Liver (tissue), 8 donors: ENCODE measurements at regions not wholly inside any gene's neighbourhood (a gene's known extent, or its start where the extent isn't known, plus 50 kb on each side); places are given as distances from the start of the nearest gene placed in this dataset.

Source experiments
- DNase-seq: peaks from one replicate; pipeline ENCODE4 v3.0.0-alpha.2; 2017; ENCODE audit warnings: low spot score
- H3K27ac ChIP-seq, 2 donors: one replicate each; pipeline ENCODE4 v1.7.0; 2013; ENCODE audit warnings: inconsistent platforms in 2 of 2, low read length in 2 of 2, control low read depth in 1 of 2, low read depth in 1 of 2, mild to moderate bottlenecking in 1 of 2
- H3K27me3 ChIP-seq, 4 donors: one replicate each; pipeline versions ENCODE4 v1.6.1 to v1.7.0; 2013; ENCODE audit warnings: low read length in 3 of 4, inconsistent platforms in 1 of 4, mild to moderate bottlenecking in 1 of 4, moderate library complexity in 1 of 4; ENCODE audit not compliant: control insufficient read depth in 4 of 4, insufficient read depth in 4 of 4
- H3K36me3 ChIP-seq, 4 donors: one replicate each; pipeline versions ENCODE4 v1.6.1 to v1.7.0; 2013; ENCODE audit warnings: low read length in 3 of 4, mild to moderate bottlenecking in 3 of 4, low read depth in 1 of 4, moderate library complexity in 1 of 4; ENCODE audit not compliant: control insufficient read depth in 4 of 4, insufficient read depth in 3 of 4
- H3K4me1 ChIP-seq, 4 donors: one replicate each; pipeline versions ENCODE4 v1.6.1 to v1.7.0; 2013; ENCODE audit warnings: low read length in 3 of 4, mild to moderate bottlenecking in 3 of 4, moderate library complexity in 1 of 4; ENCODE audit not compliant: control insufficient read depth in 4 of 4, insufficient read depth in 4 of 4
- H3K4me3 ChIP-seq, 3 donors: one replicate each; pipeline versions ENCODE4 v1.6.1 to v1.7.0; 2013; ENCODE audit warnings: low read length in 3 of 3, control low read depth in 1 of 3, low read depth in 1 of 3, mild to moderate bottlenecking in 1 of 3
- H3K9ac ChIP-seq, 2 donors: one replicate each; pipeline ENCODE4 v1.7.0; 2013; ENCODE audit warnings: low read length in 2 of 2, mild to moderate bottlenecking in 2 of 2, moderate library complexity in 2 of 2, control low read depth in 1 of 2, low read depth in 1 of 2
- H3K9me3 ChIP-seq, 4 donors: one replicate each; pipeline versions ENCODE4 v1.6.1 to v1.7.0; 2013; ENCODE audit warnings: low read length in 3 of 4; ENCODE audit not compliant: control insufficient read depth in 4 of 4
- ATF3 ChIP-seq: IDR thresholded peaks from 2 replicates; pipeline ENCODE4 v1.6.1; 2016; ENCODE audit warnings: antibody characterized with exemption
- CTCF ChIP-seq: fragments of 150-350 bp; IDR thresholded peaks from 2 replicates; pipeline ENCODE4 v1.5.1; 2017; ENCODE audit warnings: improper control_type of control experiment, low read depth, low read length; ENCODE audit not compliant: missing input control
- EGR1 ChIP-seq, 2 donors: IDR thresholded peaks; 2 replicates each; pipeline ENCODE4 v1.6.1; 2016 to 2018; ENCODE audit warnings: antibody characterized with exemption in 2 of 2, low read depth in 2 of 2
- FOXA1 ChIP-seq: IDR thresholded peaks from 2 replicates; pipeline ENCODE4 v1.6.1; 2016; ENCODE audit warnings: antibody characterized with exemption
- FOXA2 ChIP-seq: IDR thresholded peaks from 2 replicates; pipeline ENCODE4 v1.6.1; 2016; ENCODE audit warnings: antibody characterized with exemption
- GABPA ChIP-seq, 2 donors: IDR thresholded peaks in 1 of 2; conservative IDR thresholded peaks in 1 of 2; 2 replicates each; pipeline ENCODE4 v1.6.1; 2016; ENCODE audit warnings: antibody characterized with exemption in 2 of 2, mild to moderate bottlenecking in 1 of 2, moderate library complexity in 1 of 2
- HNF4A ChIP-seq, 2 donors: conservative IDR thresholded peaks; 2 replicates each; pipeline ENCODE4 v1.6.1; 2016; ENCODE audit warnings: antibody characterized with exemption in 2 of 2, mild to moderate bottlenecking in 2 of 2
- HNF4G ChIP-seq: IDR thresholded peaks from 2 replicates; pipeline ENCODE4 v1.6.1; 2016; ENCODE audit warnings: antibody characterized with exemption
- JUND ChIP-seq, 2 donors: IDR thresholded peaks; 2 replicates each; pipeline ENCODE4 v1.6.1; 2016; ENCODE audit warnings: antibody characterized with exemption in 2 of 2
- MAX ChIP-seq: IDR thresholded peaks from 2 replicates; pipeline ENCODE4 v1.6.1; 2016; ENCODE audit warnings: antibody characterized with exemption
- NR2F2 ChIP-seq: IDR thresholded peaks from 2 replicates; pipeline ENCODE4 v1.6.1; 2016; ENCODE audit warnings: antibody characterized with exemption
- RAD21 ChIP-seq, 2 donors: IDR thresholded peaks; 2 replicates each; pipeline ENCODE4 v1.6.1; 2016; ENCODE audit warnings: antibody characterized with exemption in 2 of 2, mild to moderate bottlenecking in 2 of 2
- REST ChIP-seq: IDR thresholded peaks from 2 replicates; pipeline ENCODE4 v1.6.1; 2016; ENCODE audit warnings: antibody characterized with exemption, mild to moderate bottlenecking
- RXRA ChIP-seq, 2 donors: IDR thresholded peaks; 2 replicates each; pipeline ENCODE4 v1.6.1; 2017 to 2018; ENCODE audit warnings: antibody characterized with exemption in 2 of 2, mild to moderate bottlenecking in 1 of 2
- SP1 ChIP-seq: IDR thresholded peaks from 2 replicates; pipeline ENCODE4 v1.6.1; 2018; ENCODE audit warnings: antibody characterized with exemption, mild to moderate bottlenecking
- TAF1 ChIP-seq: conservative IDR thresholded peaks from 2 replicates; pipeline ENCODE4 v1.6.1; 2016; ENCODE audit warnings: antibody characterized with exemption, mild to moderate bottlenecking
- YY1 ChIP-seq: IDR thresholded peaks from 2 replicates; pipeline ENCODE4 v1.6.1; 2016; ENCODE audit warnings: antibody characterized with exemption, mild to moderate bottlenecking
- ZBTB33 ChIP-seq: IDR thresholded peaks from 2 replicates; pipeline ENCODE4 v1.6.1; 2016; ENCODE audit warnings: antibody characterized with exemption
- WGBS: extraction: QIAGEN DNeasy Blood & Tissue Kit; methylation state at CpG from one replicate; pipeline ENCODE4 v1.1.7; 2013; 5-methylcytosine and 5-hydroxymethylcytosine counted together
- donor health status: healthy.
- donor health status: healthy.
- donor health status: healthy.
- donor health status: healthy.
- donor health status: healthy.

GRCh38 chr4:181438641-181439040, 804.6 kb upstream of the TENM3 start:
- no peak overlapping the region for H3K4me3 ChIP-seq
- no peak overlapping the region for H3K9ac ChIP-seq
- no peak for DNase-seq
- no peak overlapping the region for H3K27ac ChIP-seq
- 50% methylated on average over 5 of the region's 5 CpGs for WGBS
- H3K9me3 ChIP-seq: peaks cover 0 to 2% (median 0%) of the 10 kb centered on the region in 4 donors
- no peaks in the 10 kb centered on the region for H3K36me3 ChIP-seq
- no peaks in the 10 kb centered on the region for H3K4me1 ChIP-seq
- no peaks in the 10 kb centered on the region for H3K27me3 ChIP-seq
- TF ChIP-seq NR2F2: no peak
- no peak for TF ChIP-seq MAX

GRCh38 chr4:181443021-181443420, 800.2 kb upstream of the TENM3 start:
- Histone ChIP-seq H3K4me3 (no peak overlapping the region), H3K27ac (no peak overlapping the region), H3K9ac (no peak overlapping the region), H3K36me3 (no peaks in the 10 kb centered on the region), H3K4me1 (no peaks in the 10 kb centered on the region), H3K9me3 (no peaks in the 10 kb centered on the region), H3K27me3 (no peaks in the 10 kb centered on the region)
- DNase-seq: no peak
- WGBS: 17% methylated on average over 6 of the region's 6 CpGs
- no peak for TF ChIP-seq MAX
- TF ChIP-seq NR2F2: no peak
- no peak for TF ChIP-seq SP1
- TF ChIP-seq ATF3: no peak
- TF ChIP-seq TAF1: no peak
- TF ChIP-seq RXRA (IDR thresholded peaks at IDR 0.05): no peak
- TF ChIP-seq REST: no peak
- TF ChIP-seq EGR1 (IDR thresholded peaks at IDR 0.05; ENCODE audit: low read depth in 2 of 2): no peak
- TF ChIP-seq CTCF: no peak
- TF ChIP-seq YY1: no peak

GRCh38 chr4:181465826-181466225, 777.4 kb upstream of the TENM3 start:
- Histone ChIP-seq H3K27me3 (no peaks in the 10 kb centered on the region), H3K9me3 (no peaks in the 10 kb centered on the region), H3K4me1 (no peaks in the 10 kb centered on the region), H3K36me3 (no peaks in the 10 kb centered on the region), H3K27ac (no peak overlapping the region), H3K9ac (no peak overlapping the region), H3K4me3 (no peak overlapping the region)
- DNase-seq: no peak
- WGBS: 83% methylated on average over 7 of the region's 7 CpGs
- TF ChIP-seq RAD21 (IDR thresholded peaks at IDR 0.05) (no peak), RXRA (IDR thresholded peaks at IDR 0.05) (no peak), HNF4A (conservative IDR thresholded peaks at IDR 0.05) (no peak), YY1 (no peak), MAX (no peak), GABPA (IDR thresholded peaks at IDR 0.05 in 1 of 2, conservative IDR thresholded peaks at IDR 0.05 in 1 of 2) (no peak), HNF4G (no peak), NR2F2 (no peak), ZBTB33 (no peak), FOXA2 (no peak), FOXA1 (no peak), JUND (IDR thresholded peaks at IDR 0.05) (no peak), TAF1 (no peak)
